Stimulated activated CD4-positive, alpha-beta T cell treated with anti-CD3 and anti-CD28 coated beads, Interleukin-4, amount 100 ng/mL, for 24 hours (primary cell): ENCODE measurements at regions not wholly inside any gene's neighbourhood (a gene's known extent, or its start where the extent isn't known, plus 50 kb on each side); places are given as distances from the start of the nearest gene placed in this dataset.
"Not testable (repeated sequence)": the region's sequence is repeated elsewhere in the genome, so short reads cannot be mapped to it uniquely, and the experiment has no call there.

Experiments
- DNase-seq: peaks from one replicate; pipeline ENCODE4 v3.0.0-alpha.2; 2020

DNA sequence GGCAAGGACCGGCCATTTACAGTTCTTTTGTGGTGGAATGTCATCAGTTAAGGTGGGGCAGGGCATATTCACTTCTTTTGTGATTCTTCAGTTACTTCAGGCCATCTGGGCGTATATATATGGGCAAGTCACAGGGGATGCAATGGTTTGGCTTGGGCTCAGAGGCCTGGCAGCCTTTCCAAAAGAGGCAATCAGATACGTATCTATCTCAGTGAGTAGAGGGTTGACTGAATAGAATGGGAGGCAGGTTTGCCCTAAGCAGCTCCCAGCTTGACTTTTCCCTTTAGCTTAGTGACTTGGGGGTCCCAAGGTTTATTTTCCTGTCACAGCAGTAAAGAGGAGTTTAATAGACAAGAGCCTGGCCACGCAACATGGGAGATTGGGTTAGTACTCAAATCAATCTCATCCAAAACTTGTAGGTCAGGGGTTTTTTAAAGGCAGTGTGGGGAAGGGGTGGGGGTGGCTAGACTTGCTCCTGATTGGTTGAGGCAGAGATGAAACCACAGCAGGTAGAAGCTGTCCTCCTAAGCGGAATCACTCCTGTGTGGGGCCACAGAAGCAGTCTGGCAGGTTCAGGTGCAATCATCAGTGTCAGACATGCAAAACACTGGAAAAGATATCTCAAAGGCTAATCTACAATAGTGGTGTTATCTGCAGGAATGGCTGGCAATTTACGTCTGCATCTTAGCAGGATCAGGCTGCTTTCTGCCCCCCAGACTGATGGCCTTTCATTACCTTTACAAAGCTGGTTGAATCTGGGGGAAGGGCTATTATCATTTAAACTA lies 112.9 kb downstream of the TLR5 start:
- DNase-seq: no peak

DNA sequence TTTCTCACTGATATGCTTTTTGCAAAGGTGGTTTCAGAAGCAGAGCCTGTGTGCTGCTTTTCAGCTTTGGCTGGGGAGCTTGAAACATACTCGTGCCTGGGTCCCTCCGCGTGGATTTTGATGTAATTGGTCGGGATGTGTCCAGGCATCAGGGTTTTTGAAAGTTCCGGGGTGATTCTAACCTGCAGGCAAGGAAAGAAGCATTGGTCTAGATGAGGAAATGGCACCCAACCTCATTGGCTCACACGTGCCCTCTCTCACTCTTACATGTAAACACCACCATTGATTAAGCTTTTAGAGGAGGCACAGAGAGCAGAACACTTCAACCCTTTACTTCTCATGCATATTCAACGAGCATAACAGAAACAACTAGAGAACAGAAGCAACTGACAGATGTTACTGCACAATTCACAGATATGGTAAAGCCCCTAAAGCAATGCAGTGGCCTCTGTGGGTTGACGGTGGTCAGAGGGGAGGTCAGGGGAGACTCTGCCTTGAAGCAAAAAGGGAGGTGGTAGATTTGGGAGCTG lies 112.1 kb downstream of the TLR5 start:
- no peak for DNase-seq

DNA sequence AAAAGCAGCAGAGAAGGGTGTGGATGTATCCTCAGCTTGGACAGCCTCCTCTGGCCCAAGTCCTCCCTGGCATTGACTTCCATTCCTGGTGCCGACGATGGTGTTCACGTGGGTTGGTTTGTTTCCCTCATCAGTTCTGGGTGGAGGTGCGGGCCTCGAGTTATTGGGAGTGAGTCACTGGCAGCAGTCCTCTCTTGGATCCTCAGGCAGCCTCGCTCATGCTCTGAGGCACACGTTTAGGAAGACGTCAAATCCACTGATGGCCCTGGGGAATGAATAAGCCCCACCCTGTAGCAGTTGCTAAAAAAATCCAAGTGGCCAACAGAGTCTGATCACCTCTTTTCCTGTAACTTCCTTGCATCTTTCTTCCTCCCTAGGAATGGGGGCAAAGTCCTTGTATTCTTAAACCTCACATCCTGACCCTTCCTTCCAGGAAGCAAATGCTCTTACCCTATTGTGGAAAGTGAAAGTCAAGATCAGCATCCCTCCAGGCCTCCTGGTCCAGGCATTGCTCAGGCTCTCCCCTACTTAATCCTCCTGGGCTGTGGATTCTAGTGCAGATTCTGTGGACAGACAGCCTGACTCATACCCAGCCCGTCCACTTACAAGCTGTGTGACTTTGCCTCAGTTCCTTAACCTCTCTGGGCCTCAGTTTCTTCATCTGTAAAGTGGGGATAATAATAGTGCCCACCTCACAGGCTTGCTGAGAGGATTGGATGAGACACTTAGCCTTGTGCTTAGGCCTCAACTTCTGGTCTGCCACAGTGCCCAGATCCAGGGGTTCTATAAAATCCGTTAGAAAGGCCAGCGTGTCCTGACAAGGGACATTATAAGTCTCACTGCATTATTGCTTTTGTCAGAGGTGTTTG lies 111.1 kb downstream of the TLR5 start:
- no peak for DNase-seq

DNA sequence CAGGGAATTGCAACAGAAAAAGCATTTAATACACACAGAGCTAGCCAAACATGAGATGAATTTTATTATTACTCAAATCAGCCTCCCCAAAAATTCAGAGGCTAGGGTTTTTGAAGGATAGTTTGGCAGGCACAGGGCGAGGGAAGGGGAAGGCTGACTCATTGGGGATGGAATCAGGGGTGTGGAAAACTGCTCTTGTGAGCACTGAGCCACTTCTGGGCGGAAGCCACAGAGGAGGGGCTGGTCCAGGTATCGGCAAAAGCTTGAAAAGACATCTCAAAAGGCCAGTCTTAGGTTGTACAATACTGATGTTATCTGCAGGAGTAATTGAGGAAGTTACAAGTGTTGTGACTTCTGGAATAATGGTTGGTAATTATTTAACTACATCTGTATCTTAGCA lies 109.4 kb downstream of the TLR5 start:
- DNase-seq: no peak

DNA sequence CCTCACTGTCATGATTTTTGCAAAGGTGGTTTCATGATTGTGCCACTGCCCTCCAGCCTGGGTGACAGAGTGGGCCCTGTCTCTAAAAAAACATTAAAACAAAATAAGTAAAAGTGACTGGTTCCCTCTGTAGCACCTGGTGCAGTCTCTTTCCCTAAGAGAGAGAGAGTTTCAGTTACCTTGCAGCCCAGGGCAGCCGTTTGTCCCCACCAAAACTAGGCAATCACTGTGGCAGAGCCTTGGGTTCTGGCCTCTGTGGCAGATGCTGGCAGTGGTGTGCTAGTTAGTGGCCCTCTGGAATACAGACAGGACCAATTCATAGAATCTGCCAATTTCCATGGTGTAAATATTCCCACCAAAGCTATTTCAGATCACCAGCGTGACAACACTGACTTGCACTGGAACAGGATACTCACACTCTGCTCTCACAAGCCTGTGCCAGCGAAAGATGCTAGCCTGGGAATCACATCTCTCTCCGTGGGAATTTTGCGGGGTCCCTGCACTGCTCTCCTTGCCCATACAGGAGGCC lies 108.7 kb downstream of the TLR5 start:
- DNase-seq: no peak

DNA sequence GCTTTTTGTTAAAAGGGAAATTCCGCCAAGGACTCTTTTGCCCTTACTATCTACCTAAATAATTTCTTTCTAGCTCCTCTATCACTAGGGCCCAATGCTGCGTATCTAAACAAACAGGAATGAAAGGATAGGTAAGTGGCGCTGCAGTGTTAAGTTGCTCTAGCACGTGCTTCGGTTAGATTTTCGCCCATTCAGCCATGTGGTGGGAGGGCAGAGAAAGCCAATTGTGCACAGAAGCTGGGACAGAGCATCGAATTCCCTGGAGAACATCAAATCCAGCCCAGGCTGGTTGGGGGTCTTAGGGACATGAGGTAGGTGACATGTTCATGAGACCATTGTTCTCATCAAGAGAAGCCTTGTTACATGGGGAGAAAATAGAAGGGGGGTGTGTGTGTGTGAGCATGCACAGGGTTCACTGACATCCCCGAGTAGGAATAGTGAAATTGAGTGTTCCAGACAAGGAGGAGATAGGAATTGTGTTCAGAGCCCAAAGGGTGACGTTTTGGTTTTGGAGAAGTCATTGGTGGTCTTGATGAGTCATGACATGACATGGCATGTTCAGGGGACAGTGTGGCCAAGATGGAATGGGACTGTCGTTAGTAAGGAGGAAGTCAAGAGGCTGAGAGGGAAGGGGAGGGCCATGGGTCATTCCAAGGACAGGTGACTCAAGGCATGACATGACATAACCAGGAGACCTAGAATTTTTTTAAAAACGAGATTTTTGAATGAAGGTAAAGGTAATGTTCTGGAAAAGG lies 107.1 kb downstream of the TLR5 start:
- DNase-seq: no peak

DNA sequence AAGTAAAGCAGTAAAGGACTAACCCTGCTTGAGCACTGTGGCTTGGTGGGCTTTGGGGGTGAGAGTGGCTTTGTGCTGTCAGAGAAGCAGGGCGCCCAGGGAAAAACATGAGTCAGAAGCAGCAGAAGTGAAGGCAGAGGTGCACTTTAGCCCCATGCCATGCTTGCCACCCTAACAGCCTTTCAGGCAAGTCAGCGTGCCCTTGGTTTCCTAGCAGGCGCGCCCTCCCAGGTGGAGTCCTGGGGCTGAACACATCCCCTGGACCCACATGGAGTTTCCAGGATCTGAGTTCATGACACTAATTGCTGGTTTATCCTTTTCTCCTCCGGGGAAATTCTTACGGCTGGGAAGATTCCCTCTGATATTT lies 106.6 kb downstream of the TLR5 start:
- no peak for DNase-seq

DNA sequence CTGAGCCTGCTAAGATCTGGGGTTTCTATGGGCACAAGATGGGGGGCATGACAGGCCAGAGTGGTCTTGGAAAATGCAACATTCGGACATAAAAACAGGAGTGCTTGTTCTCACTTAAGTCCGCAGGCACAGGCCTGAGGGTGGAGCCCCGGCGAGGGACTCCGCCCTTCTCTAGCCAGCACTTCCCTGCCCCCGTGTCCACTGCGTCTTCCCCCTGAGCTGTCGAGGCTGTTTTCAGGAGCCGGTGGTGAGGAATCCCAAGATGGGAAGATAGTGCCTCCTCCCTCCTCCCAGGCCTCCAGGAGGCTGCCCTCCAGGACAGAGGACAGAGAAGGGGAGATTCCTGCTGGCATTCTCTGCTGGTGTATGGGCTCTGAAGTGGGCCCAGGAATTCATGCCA lies 105.2 kb downstream of the TLR5 start:
- DNase-seq: no peak

DNA sequence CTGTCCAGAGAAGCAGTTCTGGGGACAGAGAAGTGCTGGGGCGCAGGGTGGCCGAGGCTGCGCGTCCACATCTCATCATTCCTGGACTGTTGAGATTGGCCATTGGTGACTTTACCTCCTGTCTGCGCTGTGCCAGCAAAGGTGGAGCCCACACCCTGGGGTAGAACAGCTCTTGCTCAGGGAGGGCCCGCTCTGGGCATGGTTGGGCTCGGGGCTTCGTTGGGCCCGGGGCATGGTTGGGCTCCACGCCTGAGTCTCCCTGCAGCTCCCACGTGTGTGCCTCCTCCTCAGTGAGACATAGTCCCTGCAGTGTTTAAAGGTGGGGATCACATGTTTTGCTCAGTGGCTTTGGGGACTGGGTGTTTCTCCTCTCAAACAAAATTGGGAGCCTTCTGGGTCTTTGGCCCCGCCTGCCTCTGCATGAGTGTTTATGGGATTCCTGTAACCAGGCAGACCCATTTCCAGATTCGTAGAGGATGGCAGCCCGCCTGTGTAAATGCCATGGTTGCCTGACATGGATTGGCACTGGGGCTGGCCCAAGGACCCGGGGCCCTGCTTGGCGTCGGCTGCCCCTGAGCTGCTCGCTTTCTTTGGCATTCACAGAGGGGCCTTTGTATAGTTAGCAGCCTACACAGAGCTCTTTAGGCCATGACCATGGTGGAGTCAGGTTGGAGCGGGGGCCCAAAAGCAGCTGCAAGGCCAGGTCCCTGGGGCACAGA lies 104.6 kb downstream of the TLR5 start:
- DNase-seq: no peak

DNA sequence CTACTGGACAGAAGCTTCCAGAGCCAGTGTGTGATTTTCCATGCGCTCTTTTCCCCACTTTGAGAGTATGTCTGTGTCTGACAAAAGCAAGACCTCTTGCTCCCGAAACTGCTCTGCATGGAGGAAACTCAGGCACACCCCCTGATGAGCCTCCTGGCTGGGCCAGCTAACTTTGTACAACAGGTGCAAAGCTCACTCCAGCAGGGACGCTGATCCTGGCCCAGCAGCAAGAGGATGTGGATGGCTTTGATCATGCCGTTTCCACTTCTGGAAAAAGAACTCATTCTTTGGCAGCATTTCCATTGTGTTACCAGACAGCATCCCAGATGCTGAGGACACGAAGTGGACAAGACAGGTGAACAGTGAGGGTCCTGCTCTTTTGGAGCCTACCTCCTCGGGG lies 103.1 kb downstream of the TLR5 start:
- no peak for DNase-seq

DNA sequence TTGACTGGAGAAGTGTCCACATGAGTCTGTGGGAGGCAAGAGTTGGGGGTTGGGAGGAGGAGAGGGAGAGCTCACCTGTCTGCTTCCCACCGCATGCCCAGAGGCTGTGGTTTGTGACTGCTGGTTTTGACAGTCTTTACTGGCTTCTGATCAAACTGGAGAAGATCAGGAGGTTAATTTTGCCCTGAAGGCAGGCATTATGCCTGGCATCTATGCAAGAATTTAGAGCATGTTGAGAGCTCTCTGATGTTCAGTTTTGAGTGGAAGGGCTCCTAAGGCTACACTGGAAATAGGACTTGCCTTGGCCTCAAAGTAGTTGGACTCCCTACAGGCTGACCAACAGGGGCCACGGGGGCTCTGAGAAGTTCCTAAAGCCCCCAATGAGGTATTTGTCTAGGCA lies 101.6 kb downstream of the TLR5 start:
- DNase-seq: no peak

DNA sequence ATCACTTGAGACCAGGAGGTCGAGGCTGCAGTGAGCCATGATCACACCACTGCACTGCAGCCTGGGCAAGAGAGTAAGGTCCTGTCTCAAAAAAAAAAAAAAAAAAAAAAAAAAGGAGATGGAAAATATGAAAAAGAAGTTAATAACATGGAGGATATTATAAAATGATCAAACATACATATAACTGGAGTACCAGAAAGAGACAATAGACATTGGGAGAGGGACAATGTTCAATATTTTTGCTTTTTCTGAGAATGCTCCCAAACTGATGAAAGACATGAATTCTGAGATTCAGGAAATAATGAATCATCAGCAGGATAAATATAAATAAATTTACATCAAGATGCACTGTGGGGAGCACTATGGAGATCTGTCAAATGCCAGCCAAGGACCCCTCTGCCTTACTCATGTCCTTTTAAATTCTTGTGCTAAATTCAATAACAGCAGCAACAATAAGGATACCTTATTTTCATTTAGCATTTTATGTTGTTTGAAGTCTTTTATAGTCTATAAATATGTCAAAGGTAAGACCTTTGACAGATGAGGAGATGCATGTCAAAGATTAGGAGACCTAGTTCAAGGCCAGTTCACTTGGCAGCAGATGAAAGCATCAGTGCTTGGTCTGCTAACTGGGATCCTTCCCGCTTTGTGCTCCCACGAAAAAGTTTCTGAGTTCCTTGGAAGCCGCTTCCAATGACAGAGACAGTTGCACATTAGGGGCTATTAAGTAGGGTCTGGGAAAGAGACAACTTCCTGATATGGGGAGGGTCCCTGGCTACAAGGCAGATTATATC lies 97.7 kb downstream of the TLR5 start:
- no peak for DNase-seq

DNA sequence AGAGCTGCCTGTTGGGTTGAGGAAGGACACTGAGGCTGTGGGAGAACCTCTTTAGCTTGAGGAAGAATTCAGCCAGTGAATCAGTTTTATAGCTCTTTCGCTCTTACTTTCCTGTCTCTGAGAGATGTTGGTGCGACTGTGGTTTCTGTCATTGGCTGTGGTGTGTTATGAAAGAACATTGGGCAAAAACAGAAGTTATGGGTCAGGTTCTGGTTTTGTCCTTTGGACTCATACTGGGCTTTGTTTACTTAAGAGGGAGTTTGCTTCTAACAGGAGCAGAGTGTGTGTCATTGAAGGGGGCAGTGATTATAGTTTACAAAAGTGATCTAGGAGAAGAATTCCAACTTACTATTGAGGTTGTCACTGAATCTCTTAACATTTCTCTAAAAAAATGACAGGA lies 97.0 kb downstream of the TLR5 start:
- DNase-seq: no peak

DNA sequence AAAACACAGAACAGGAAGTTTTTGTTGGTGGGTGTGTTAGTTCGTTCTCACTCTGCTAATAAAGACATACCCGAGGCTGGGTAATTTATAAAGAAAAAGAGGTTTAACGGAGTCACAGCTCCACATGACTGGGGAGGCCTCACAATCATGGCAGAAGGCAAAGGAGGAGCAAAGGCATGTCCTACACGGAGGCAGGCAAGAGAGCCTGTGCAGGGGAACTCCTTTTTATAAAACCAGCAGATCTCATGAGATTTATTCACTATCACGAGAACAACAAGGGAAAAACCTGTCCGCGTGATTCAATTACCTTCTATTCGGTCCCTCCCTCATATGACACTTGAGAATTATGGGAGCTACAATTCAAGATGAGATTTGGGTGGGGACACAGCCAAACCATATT lies 96.6 kb downstream of the TLR5 start:
- not testable (repeated sequence) for DNase-seq

DNA sequence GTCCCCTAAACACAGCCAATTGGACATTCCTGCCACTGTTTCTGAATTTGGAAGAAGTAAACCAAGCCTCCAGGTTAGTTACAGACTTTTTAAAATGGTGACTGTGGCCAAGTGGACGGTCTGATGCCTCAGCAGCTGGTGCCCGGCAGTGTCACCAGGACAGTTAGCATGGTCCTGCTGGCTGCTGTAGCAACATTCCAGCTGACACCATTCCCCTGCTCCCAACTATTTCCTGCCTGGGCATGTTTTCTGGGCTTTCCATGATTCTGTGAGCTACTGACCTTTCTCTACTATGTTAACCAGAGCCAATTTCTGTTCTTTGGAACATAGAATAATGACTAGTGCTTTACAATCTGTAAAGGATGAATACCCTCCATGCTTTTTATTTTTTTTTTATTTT lies 95.0 kb downstream of the TLR5 start:
- no peak for DNase-seq

DNA sequence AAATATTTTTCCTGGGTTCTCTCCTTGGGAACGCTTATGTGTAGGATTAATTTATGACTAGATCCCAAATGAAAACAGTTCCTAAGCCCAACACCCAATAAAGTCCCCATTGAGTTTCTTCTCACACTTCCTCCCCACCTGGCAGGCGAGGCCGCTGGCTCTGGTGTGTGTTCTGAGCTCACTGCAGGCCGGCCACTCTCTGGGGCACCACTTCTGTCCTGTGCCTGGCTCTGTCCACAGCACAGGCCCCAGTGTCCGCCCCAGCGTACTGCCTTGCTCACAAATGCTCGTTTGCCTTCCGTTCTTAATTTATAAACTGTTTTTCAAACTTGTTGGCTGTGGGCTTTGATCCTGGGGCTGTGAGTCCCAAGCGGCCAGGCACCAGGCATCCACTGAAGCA lies 90.6 kb downstream of the TLR5 start:
- DNase-seq: no peak

DNA sequence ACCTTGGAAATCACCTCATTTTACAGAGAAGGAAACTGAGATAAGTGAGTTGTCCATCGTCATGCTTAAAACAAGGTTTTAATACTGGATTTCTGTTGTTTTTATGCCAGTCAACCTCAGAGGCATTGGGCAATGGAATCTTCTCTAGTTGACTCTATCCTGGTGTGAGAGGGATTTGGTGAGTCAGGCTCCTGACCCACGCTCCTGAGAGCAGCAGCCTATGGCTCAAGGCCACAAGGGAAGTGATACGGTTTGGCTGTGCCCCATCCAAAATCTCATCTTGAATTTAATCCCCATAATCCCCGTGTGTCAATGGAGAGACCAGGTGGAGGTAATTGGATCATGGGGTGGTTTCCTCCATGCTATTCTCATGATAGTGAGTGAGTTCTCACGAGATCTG lies 90.1 kb downstream of the TLR5 start:
- no peak for DNase-seq

DNA sequence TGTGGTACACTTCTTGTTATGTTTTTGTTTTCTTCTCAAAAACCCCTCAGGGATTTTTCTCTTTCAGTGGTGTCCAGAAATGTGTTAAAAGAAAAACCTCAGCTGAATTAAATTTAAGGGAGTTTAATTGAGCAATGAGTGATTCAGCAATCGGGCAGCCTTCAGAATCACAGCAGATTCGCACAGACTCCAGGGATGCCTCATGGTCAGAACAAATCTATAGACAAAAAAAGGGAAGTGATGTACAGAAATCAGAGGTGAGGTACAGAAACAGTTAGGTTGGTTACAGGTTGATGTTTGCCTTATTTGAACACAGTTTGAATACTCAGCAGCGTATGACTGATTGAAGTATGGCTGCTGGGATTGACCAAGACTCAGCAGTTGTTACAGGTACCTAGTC lies 86.2 kb downstream of the TLR5 start:
- DNase-seq: no peak

DNA sequence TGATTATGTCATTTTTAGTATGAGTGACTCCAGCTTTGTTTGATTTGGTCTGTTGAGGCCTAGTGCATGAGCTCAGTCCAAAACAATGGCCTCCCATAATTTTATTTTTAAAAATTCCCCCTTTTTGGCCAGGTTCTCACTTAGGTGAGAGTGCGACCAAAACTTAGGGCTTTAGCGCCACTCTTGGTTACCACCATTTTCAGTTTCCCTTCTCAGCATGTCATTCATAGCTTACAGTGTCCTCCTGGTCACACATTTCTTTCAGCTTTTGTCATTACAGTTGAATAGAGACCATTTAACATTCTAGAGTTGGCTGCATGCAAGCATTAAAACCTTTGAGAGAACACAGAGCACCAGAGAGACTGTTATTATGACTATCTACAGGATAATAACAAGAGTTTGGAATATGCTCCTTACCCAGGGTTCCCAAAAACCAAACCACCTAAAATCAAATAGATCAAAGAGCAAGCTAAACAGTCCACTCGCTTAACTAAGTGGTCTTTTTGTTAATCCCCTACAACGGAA lies 85.4 kb downstream of the TLR5 start:
- no peak for DNase-seq
